Activated naive CD4-positive, alpha-beta T cell treated with anti-CD3 and anti-CD28 coated beads, Interleukin-2, amount 10 ng/mL, durations not matched to agents 7 days and 5 days (primary cell): ENCODE measurements at regions not wholly inside any gene's neighbourhood (a gene's known extent, or its start where the extent isn't known, plus 50 kb on each side); places are given as distances from the start of the nearest gene placed in this dataset.

ENCODE experiments used
- CTCF ChIA-PET: fragments of 350-600 bp; sonication (Branson Sonifier 250); formaldehyde crosslinking; loops from one replicate; lab custom pipeline; 2021; ENCODE audit warnings: antibody characterized with exemption; lab: Charles Lee
- DNase-seq: peaks from one replicate; pipeline ENCODE4 v3.0.0-alpha.2; 2020
- H3K27ac Mint-ChIP-seq: one replicate; pipeline ENCODE4 v1.8.0; 2021; ENCODE audit warnings: mild to moderate bottlenecking, moderate library complexity, mixed read lengths
- H3K27me3 Mint-ChIP-seq: one replicate; pipeline ENCODE4 v1.8.0; 2021; ENCODE audit warnings: mild to moderate bottlenecking, mixed read lengths
- H3K36me3 Mint-ChIP-seq: one replicate; pipeline ENCODE4 v1.8.0; 2021; ENCODE audit warnings: mixed read lengths
- H3K4me1 Mint-ChIP-seq: one replicate; pipeline ENCODE4 v1.8.0; 2021; ENCODE audit warnings: mixed read lengths
- H3K4me3 Mint-ChIP-seq: one replicate; pipeline ENCODE4 v1.8.0; 2021; ENCODE audit warnings: mild to moderate bottlenecking, moderate library complexity, mixed read lengths
- H3K9me3 Mint-ChIP-seq: one replicate; pipeline ENCODE4 v1.8.0; 2021; ENCODE audit warnings: mixed read lengths

DNA sequence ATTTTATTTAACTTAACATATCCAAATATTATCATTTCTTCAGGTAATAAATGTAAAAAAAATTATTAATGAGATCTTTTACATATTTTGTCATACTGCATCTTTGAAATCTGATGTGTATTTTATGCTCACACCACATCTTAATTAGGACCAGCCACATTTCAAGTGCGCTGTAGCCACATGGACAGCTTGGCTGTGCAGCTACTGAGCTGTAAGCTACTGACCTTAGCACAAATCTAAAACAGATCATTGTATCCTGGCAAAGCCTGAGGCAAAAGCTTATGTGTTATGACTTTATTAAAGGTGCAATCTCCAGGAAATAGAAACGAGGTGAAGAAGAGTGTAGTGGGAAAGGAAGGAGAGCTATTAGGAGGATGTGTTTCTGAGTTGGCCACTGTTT lies 126.7 kb upstream of the UBE2E2 start:
- CTCF ChIA-PET = no interaction called here
- no peak for DNase-seq
- Mint-ChIP-seq H3K27ac (no peak overlapping the region), H3K9me3 (no peaks in the 10 kb centered on the region), H3K4me3 (no peak overlapping the region), H3K4me1 (no peaks in the 10 kb centered on the region), H3K36me3 (no peaks in the 10 kb centered on the region), H3K27me3 (peaks cover 5% of the 10 kb centered on the region)

DNA sequence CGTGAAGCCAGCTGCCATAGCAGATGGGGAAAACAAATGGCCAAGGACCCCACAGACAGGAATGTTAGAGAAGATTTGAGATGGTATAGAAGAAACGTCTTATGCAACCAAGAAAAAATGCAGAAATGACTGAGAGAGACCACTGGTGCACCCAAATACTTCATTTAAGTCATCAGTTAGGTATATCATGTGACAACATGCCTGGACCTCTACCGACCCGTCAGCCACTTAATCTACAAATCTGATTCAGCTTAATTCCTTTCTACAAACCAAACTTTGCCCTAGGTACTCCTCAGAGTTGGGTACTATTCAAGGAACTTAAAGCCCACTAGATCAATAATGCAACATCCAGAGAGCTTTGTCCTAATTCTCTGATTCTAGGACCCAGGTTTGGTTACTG lies 126.0 kb upstream of the UBE2E2 start:
- Mint-ChIP-seq H3K27ac (no peak overlapping the region), H3K4me3 (no peak overlapping the region), H3K36me3 (no peaks in the 10 kb centered on the region), H3K27me3 (peaks cover 3% of the 10 kb centered on the region), H3K4me1 (no peaks in the 10 kb centered on the region), H3K9me3 (no peaks in the 10 kb centered on the region)
- DNase-seq = no peak
- CTCF ChIA-PET = no interaction called here

DNA sequence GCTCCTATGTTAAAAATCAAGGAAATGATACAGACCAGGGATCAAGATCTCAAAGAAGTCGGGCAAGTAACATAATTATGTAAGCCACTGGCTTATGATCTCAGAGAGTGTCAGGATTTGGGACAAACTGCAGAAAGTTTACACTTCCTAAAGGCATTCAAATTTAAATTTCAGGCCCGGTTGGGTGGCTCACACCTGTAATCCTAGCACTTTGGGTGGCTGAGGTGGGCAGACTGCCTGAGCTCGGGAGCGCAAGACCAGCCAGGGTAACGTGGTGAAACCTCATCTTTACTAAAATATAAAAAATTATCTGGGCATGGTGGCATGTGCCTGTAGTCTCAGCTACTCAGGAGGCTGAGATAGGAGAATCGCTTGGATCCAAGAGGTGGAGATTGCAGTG lies 124.4 kb upstream of the UBE2E2 start:
- CTCF ChIA-PET = no interaction called here
- H3K27ac Mint-ChIP-seq = no peak overlapping the region
- no peaks in the 10 kb centered on the region for H3K36me3 Mint-ChIP-seq
- no peaks in the 10 kb centered on the region for H3K27me3 Mint-ChIP-seq
- DNase-seq = no peak
- no peaks in the 10 kb centered on the region for H3K4me1 Mint-ChIP-seq
- H3K9me3 Mint-ChIP-seq = no peaks in the 10 kb centered on the region
- H3K4me3 Mint-ChIP-seq = no peak overlapping the region

GRCh38 chr3:23079976-23080375 lies 123.2 kb upstream of the UBE2E2 start:
- no peaks in the 10 kb centered on the region for H3K27me3 Mint-ChIP-seq
- H3K4me1 Mint-ChIP-seq = no peaks in the 10 kb centered on the region
- CTCF ChIA-PET = no interaction called here
- H3K4me3 Mint-ChIP-seq = no peak overlapping the region
- no peaks in the 10 kb centered on the region for H3K9me3 Mint-ChIP-seq
- no peaks in the 10 kb centered on the region for H3K36me3 Mint-ChIP-seq
- no peak for DNase-seq
- no peak overlapping the region for H3K27ac Mint-ChIP-seq

DNA sequence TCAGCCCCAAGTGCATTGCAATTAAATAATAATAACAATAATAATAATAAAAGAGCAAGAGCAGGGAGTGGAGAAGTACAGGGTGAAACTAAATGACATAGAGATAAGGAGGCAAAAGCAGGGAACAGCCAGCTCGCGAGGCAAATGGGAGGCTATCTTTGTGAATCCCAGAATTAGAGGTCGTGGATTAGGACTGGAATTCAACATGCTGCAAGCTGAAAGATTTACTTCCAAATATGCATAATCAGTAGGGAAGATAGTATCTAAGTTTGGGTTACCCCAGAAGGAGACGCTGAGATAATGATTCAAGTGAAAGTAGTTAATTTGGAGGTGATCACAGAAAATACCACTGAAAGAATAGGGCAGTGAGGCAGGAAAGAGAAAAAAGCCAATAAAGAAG lies 119.4 kb upstream of the UBE2E2 start:
- Mint-ChIP-seq H3K36me3 (no peaks in the 10 kb centered on the region), H3K9me3 (no peaks in the 10 kb centered on the region), H3K27me3 (no peaks in the 10 kb centered on the region), H3K4me3 (no peak overlapping the region), H3K4me1 (no peaks in the 10 kb centered on the region), H3K27ac (no peak overlapping the region)
- no peak for DNase-seq
- CTCF ChIA-PET = no interaction called here

GRCh38 chr3:23084367-23084766 lies 118.8 kb upstream of the UBE2E2 start:
- Mint-ChIP-seq H3K36me3 (no peaks in the 10 kb centered on the region), H3K9me3 (no peaks in the 10 kb centered on the region), H3K4me3 (no peak overlapping the region), H3K4me1 (no peaks in the 10 kb centered on the region), H3K27ac (no peak overlapping the region), H3K27me3 (no peaks in the 10 kb centered on the region)
- CTCF ChIA-PET = no interaction called here
- no peak for DNase-seq

GRCh38 chr3:23085261-23085660 lies 117.9 kb upstream of the UBE2E2 start:
- H3K27me3 Mint-ChIP-seq = no peaks in the 10 kb centered on the region
- H3K4me1 Mint-ChIP-seq = no peaks in the 10 kb centered on the region
- no peaks in the 10 kb centered on the region for H3K9me3 Mint-ChIP-seq
- CTCF ChIA-PET = no interaction called here
- no peak for DNase-seq
- H3K4me3 Mint-ChIP-seq = no peak overlapping the region
- H3K27ac Mint-ChIP-seq = no peak overlapping the region
- no peaks in the 10 kb centered on the region for H3K36me3 Mint-ChIP-seq

GRCh38 chr3:23086331-23086730 lies 116.8 kb upstream of the UBE2E2 start:
- no peaks in the 10 kb centered on the region for H3K4me1 Mint-ChIP-seq
- DNase-seq = no peak
- H3K4me3 Mint-ChIP-seq = no peak overlapping the region
- CTCF ChIA-PET = no interaction called here
- no peaks in the 10 kb centered on the region for H3K36me3 Mint-ChIP-seq
- H3K9me3 Mint-ChIP-seq = no peaks in the 10 kb centered on the region
- H3K27me3 Mint-ChIP-seq = no peaks in the 10 kb centered on the region
- no peak overlapping the region for H3K27ac Mint-ChIP-seq

DNA sequence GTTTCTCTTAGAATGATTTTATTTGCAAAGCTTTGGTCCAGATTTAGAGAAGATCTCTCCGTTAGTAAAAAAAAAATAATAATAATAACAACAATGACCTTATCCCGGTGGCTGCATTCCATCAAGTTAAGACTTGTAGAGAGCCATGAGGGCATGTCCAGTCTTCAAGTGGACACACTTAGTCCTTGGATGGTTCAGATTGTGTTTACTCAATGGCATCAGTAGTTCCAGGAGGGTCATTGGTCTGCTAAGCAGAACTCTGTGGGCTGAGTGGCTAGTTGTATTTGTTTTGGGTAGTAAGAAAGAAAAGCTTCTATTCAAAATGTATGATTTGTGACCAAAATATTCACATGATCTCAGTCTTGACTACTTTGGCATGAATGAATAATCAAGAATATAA lies 116.3 kb upstream of the UBE2E2 start:
- Mint-ChIP-seq H3K27me3 (no peaks in the 10 kb centered on the region), H3K4me3 (no peak overlapping the region), H3K4me1 (no peaks in the 10 kb centered on the region), H3K36me3 (no peaks in the 10 kb centered on the region), H3K9me3 (no peaks in the 10 kb centered on the region), H3K27ac (no peak overlapping the region)
- DNase-seq = no peak
- CTCF ChIA-PET = no interaction called here

DNA sequence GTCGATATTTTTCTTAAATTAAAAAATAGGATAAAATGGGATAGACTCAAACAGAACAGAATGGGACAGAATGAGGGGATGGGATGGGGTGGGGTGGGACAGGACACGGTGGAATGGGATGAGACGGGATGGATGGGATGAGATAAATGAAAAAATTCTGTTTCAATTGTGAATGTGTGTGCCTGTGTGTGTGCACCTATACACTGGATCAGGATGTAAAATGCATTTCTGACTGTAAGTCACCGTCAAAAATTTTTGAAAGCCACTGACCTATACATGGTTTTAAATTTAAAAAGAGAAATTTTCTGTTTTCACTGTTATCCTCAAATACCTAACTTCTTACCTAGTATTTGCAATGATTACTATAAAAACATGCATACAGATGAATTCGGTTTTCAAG lies 108.7 kb upstream of the UBE2E2 start:
- CTCF ChIA-PET = no interaction called here
- Mint-ChIP-seq H3K4me3 (no peak overlapping the region), H3K4me1 (no peaks in the 10 kb centered on the region), H3K27me3 (no peaks in the 10 kb centered on the region), H3K36me3 (no peaks in the 10 kb centered on the region), H3K27ac (no peak overlapping the region), H3K9me3 (no peaks in the 10 kb centered on the region)
- no peak for DNase-seq

DNA sequence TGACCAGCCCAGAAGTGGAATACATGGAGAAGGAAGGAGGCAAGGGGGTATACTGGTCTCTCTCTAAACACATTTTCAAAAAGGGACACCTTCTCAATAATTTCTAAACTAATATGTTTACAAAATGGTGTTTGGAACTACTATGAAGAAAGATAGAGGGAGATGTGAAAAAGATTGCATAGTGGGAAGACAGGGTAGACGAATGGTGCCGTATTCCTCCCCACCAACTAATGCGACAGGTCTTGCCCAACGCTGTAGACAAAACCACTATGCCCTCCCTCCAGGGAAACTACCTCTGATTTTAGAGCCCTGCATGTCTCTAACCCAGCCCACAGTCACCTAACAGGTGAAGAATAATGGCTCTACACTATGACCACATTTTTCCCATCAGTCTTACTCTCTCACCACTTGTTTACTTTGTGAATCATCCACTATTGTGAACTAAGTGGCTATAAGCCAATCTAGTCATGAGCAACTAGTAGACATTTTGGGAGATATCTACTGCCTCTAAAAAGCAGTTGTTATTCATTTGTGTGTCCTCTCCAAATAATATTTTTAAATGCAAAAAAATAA lies 108.2 kb upstream of the UBE2E2 start:
- DNase-seq = no peak
- Mint-ChIP-seq H3K27ac (no peak overlapping the region), H3K36me3 (no peaks in the 10 kb centered on the region), H3K4me1 (no peaks in the 10 kb centered on the region), H3K27me3 (peaks cover under 1% of the 10 kb centered on the region), H3K9me3 (no peaks in the 10 kb centered on the region), H3K4me3 (no peak overlapping the region)
- CTCF ChIA-PET = no interaction called here

DNA sequence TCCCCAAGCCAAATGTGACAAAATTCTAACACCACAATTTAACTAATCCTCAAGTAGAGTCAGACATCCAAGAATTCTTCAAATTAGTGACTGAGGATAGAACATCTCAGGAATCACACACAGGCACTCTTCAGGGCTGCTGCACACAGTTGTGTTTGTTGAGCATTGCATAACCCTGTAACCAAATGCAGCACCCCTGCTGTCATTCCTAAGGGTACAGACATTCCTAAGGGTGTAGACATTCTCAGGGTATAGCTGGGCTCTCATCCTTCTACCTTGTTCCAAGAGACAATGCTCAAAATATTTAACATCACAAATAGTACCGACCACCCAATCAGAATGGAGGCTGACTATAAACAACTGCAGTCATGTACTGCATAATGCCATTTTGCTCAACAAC lies 107.1 kb upstream of the UBE2E2 start:
- H3K27ac Mint-ChIP-seq = no peak overlapping the region
- no peaks in the 10 kb centered on the region for H3K4me1 Mint-ChIP-seq
- no peak for DNase-seq
- H3K27me3 Mint-ChIP-seq = peaks cover 4% of the 10 kb centered on the region
- CTCF ChIA-PET = no interaction called here
- H3K36me3 Mint-ChIP-seq = no peaks in the 10 kb centered on the region
- H3K9me3 Mint-ChIP-seq = no peaks in the 10 kb centered on the region
- no peak overlapping the region for H3K4me3 Mint-ChIP-seq

DNA sequence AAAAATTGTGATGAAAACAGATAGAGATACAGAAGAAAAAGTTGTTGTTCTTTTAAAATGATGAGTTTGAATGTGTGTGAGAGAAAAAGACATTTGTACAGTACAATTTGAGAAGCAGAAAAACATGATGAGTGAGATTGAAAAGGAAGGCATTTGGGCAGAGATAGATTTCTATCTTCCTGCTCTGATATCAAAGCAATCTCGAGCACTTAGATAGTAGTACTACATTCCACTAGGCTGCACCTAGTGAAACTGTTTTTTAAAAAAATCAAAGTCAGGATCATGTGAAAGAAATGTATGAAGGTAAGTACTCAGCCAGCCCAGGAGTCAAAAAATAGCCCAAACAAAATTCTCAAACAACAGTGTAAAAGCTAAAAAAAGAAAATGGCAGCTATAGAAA lies 104.1 kb upstream of the UBE2E2 start:
- CTCF ChIA-PET = no interaction called here
- Mint-ChIP-seq H3K4me1 (no peaks in the 10 kb centered on the region), H3K4me3 (no peak overlapping the region), H3K27ac (no peak overlapping the region), H3K36me3 (no peaks in the 10 kb centered on the region), H3K9me3 (no peaks in the 10 kb centered on the region), H3K27me3 (peaks cover 4% of the 10 kb centered on the region)
- DNase-seq = no peak

DNA sequence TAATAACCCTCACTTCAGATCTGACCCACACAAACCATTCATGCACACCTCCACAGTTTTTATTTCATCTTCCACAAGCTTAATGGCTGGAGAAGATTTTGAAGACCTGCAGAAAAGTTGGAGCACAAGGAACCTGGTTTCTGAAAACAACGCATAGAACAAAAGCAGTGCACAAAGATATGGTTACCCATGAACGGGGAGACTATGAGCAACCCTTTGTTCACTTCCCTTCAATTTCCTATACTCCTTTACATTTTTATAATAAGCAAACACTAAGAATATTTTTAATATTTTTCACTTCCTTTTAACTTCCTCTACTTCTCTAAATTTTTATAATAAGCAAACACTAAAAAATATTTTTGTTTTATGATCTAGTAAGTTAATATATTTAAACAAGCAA lies 103.5 kb upstream of the UBE2E2 start:
- Mint-ChIP-seq H3K27ac (no peak overlapping the region), H3K4me3 (no peak overlapping the region), H3K36me3 (no peaks in the 10 kb centered on the region), H3K4me1 (no peaks in the 10 kb centered on the region), H3K9me3 (no peaks in the 10 kb centered on the region), H3K27me3 (peaks cover 4% of the 10 kb centered on the region)
- CTCF ChIA-PET = no interaction called here
- DNase-seq = no peak

DNA sequence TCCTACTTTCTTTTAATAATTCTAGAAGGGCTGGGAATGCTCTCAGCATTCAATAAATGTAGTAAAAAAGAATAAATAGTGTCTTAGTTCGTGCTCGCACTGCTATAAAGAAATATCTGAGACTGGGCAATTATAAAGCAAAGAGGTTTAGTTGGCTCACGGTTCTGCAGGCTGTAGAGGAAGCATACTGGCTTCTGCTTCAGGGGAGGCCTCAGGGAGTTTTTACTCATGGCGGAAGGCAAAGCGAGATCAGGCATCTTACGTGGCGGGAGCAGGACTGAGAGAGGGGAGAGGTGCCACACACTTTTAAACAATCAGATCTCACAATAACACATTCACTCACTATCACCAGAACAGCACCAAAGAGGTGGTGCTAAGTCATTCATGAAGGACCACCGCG lies 103.0 kb upstream of the UBE2E2 start:
- no peaks in the 10 kb centered on the region for H3K36me3 Mint-ChIP-seq
- H3K27ac Mint-ChIP-seq = no peak overlapping the region
- no peak overlapping the region for H3K4me3 Mint-ChIP-seq
- H3K4me1 Mint-ChIP-seq = no peaks in the 10 kb centered on the region
- no peaks in the 10 kb centered on the region for H3K9me3 Mint-ChIP-seq
- peaks cover 4% of the 10 kb centered on the region for H3K27me3 Mint-ChIP-seq
- CTCF ChIA-PET = no interaction called here
- no peak for DNase-seq

- DNase-seq = no peak
- Mint-ChIP-seq H3K27me3 (peaks cover 4% of the 10 kb centered on the region), H3K4me1 (no peaks in the 10 kb centered on the region), H3K9me3 (no peaks in the 10 kb centered on the region), H3K4me3 (no peak overlapping the region), H3K27ac (no peak overlapping the region), H3K36me3 (no peaks in the 10 kb centered on the region)
- CTCF ChIA-PET = no interaction called here
Observed at GRCh38 chr3:23103764-23104163, 99.4 kb upstream of the UBE2E2 start.
